ENCODE measurements at regions not wholly inside any gene's neighbourhood (a gene's known extent, or its start where the extent isn't known, plus 50 kb on each side); places are given as distances from the start of the nearest gene placed in this dataset.
"Not testable (repeated sequence)": the region's sequence is repeated elsewhere in the genome, so short reads cannot be mapped to it uniquely, and the experiment has no call there.

GRCh38 chr14:85027681-85028370, 502.1 kb upstream of the FLRT2 start:
- intact Hi-C loops (cut with DNase I): no loop called here
- DNase-seq: no peak

GRCh38 chr14:85037411-85037810, 492.5 kb upstream of the FLRT2 start:
- intact Hi-C loops (cut with DNase I): no loop called here
- ATAC-seq (no peak), DNase-seq (no peak)

More at GRCh38 chr14:85027681-85028370, 502.1 kb upstream of the FLRT2 start:
- no peak for ATAC-seq

GRCh38 chr14:85038526-85039352, 491.2 kb upstream of the FLRT2 start:
- DNase-seq (no peak), ATAC-seq (no peak)
- intact Hi-C loops (cut with DNase I): no loop called here

GRCh38 chr14:85039353-85039626, 490.7 kb upstream of the FLRT2 start:
- no peak for DNase-seq
- intact Hi-C loops (cut with DNase I): no loop called here
- no peak for ATAC-seq

GRCh38 chr14:85040046-85040685, 489.8 kb upstream of the FLRT2 start:
- DNase-seq: no peak
- no peak for ATAC-seq
- intact Hi-C loops (cut with DNase I): no loop called here

GRCh38 chr14:85041618-85042017, 488.3 kb upstream of the FLRT2 start:
- DNase-seq: no peak
- no peak for ATAC-seq
- intact Hi-C loops (cut with DNase I): no loop called here

- DNase-seq (no peak), ATAC-seq (no peak)
- intact Hi-C loops (cut with DNase I): no loop called here
Observed at GRCh38 chr14:85042301-85042700, 487.6 kb upstream of the FLRT2 start.

GRCh38 chr14:85050180-85050579, 479.8 kb upstream of the FLRT2 start:
- DNase-seq (no peak), ATAC-seq (no peak)
- intact Hi-C loops (cut with DNase I): no loop called here

GRCh38 chr14:85052646-85053045, 477.3 kb upstream of the FLRT2 start:
- DNase-seq: no peak
- ATAC-seq: no peak
- intact Hi-C loops (cut with DNase I): no loop called here

GRCh38 chr14:85054178-85054577, 475.8 kb upstream of the FLRT2 start:
- ATAC-seq (no peak), DNase-seq (no peak)
- intact Hi-C loops (cut with DNase I): no loop called here

- intact Hi-C loops (cut with DNase I): no loop called here
- DNase-seq: no peak
- no peak for ATAC-seq
Observed at GRCh38 chr14:85056267-85056666, 473.7 kb upstream of the FLRT2 start.

GRCh38 chr14:85057221-85057620, 472.7 kb upstream of the FLRT2 start:
- no peak for ATAC-seq

GRCh38 chr14:85058150-85058549, 471.8 kb upstream of the FLRT2 start:
- ATAC-seq (peak in 1 of 2 donors; percentile 34), DNase-seq (no peak)
- intact Hi-C loops (cut with DNase I): no loop called here

More at GRCh38 chr14:85057221-85057620, 472.7 kb upstream of the FLRT2 start:
- intact Hi-C loops (cut with DNase I): no loop called here
- no peak for DNase-seq

- ATAC-seq (no peak), DNase-seq (no peak)
- intact Hi-C loops (cut with DNase I): no loop called here
Observed at GRCh38 chr14:85060121-85060520, 469.8 kb upstream of the FLRT2 start.

- intact Hi-C loops (cut with DNase I): no loop called here
- no peak for ATAC-seq
- no peak for DNase-seq
Observed at GRCh38 chr14:85061256-85061655, 468.7 kb upstream of the FLRT2 start.

GRCh38 chr14:85063747-85064146, 466.2 kb upstream of the FLRT2 start:
- intact Hi-C loops (cut with DNase I): no loop called here
- no peak for ATAC-seq
- no peak for DNase-seq

- ATAC-seq (peak; percentile 61 to 76), DNase-seq (no peak)
- intact Hi-C loops (cut with DNase I): no loop called here
Observed at GRCh38 chr14:85071447-85071846, 458.5 kb upstream of the FLRT2 start.

- intact Hi-C loops (cut with DNase I): no loop called here
- ATAC-seq (no peak), DNase-seq (no peak)
Observed at GRCh38 chr14:85074955-85075354, 455.0 kb upstream of the FLRT2 start.

GRCh38 chr14:85075694-85076476, 454.1 kb upstream of the FLRT2 start:
- ATAC-seq (no peak), DNase-seq (no peak)
- intact Hi-C loops (cut with DNase I): no loop called here

- intact Hi-C loops (cut with DNase I); DNase-seq; ATAC-seq: not testable (repeated sequence)
Observed at GRCh38 chr14:85077716-85078115, 452.2 kb upstream of the FLRT2 start.

All from left cardiac atrium (tissue), 4 donors.